DND-41 (cell line): ENCODE measurements at regions not wholly inside any gene's neighbourhood (a gene's known extent, or its start where the extent isn't known, plus 50 kb on each side); places are given as distances from the start of the nearest gene placed in this dataset.

Source experiments
- CTCF ChIP-seq: IDR thresholded peaks from 2 replicates; pipeline ENCODE4 v1.5.1; 2012; ENCODE audit warnings: borderline replicate concordance, low read length, moderate library complexity, mild to moderate bottlenecking; ENCODE audit not compliant: poor library complexity, severe bottlenecking; ENCODE audit errors: extremely low read depth
- EZH2 ChIP-seq: IDR thresholded peaks from 3 replicates; pipeline ENCODE4 v1.6.1; 2012; ENCODE audit warnings: borderline replicate concordance, low read depth, mild to moderate bottlenecking, moderate library complexity, low read length, inconsistent platforms; ENCODE audit not compliant: severe bottlenecking

- TF ChIP-seq EZH2 (no peak), CTCF (no peak)
Measured at GRCh38 chr12:14169281-14169680, 187.9 kb upstream of the GRIN2B start.
